Spleen (tissue), 11 donors: ENCODE measurements at regions not wholly inside any gene's neighbourhood (a gene's known extent, or its start where the extent isn't known, plus 50 kb on each side); places are given as distances from the start of the nearest gene placed in this dataset.

Experiments used
- DNase-seq: peaks from one replicate; pipeline ENCODE4 v3.0.0-alpha.2; 2020
- H3K27ac ChIP-seq, 8 donors: fragments of 200-600 bp; sonication (generic) in 7 of 8; 1 replicate in 4 of 8; 2 replicates in 4 of 8; pipeline versions ENCODE4 v1.5.0 to v1.8.0; 2016 to 2021; ENCODE audit warnings: inconsistent platforms in 4 of 8, mild to moderate bottlenecking in 4 of 8, moderate library complexity in 1 of 8
- H3K27me3 ChIP-seq, 7 donors: fragments of 200-600 bp; sonication (generic) in 6 of 7; replicated peaks in 1 of 7; 1 replicate in 4 of 7; 2 replicates in 3 of 7; pipeline versions ENCODE4 v1.5.0 to v1.8.0; 2016 to 2021; ENCODE audit warnings: inconsistent platforms in 3 of 7, mild to moderate bottlenecking in 1 of 7
- H3K36me3 ChIP-seq, 6 donors: fragments of 200-600 bp; sonication (generic) in 5 of 6; 1 replicate in 4 of 6; 2 replicates in 2 of 6; pipeline versions ENCODE4 v1.5.0 to v1.8.0; 2016 to 2021; ENCODE audit warnings: inconsistent platforms in 2 of 6
- H3K4me1 ChIP-seq, 6 donors: fragments of 200-600 bp; sonication (generic) in 5 of 6; 1 replicate in 3 of 6; 2 replicates in 3 of 6; pipeline versions ENCODE4 v1.5.0 to v1.8.0; 2016 to 2021; ENCODE audit warnings: inconsistent platforms in 3 of 6
- H3K4me3 ChIP-seq, 8 donors: fragments of 200-600 bp; sonication (generic) in 7 of 8; 1 replicate in 4 of 8; 2 replicates in 4 of 8; pipeline versions ENCODE4 v1.5.0 to v1.8.0; 2016 to 2021; ENCODE audit warnings: inconsistent platforms in 4 of 8, mild to moderate bottlenecking in 4 of 8, moderate library complexity in 2 of 8
- H3K9me3 ChIP-seq, 8 donors: fragments of 200-600 bp; sonication (generic) in 7 of 8; 1 replicate in 4 of 8; 2 replicates in 4 of 8; pipeline versions ENCODE4 v1.5.0 to v1.8.0; 2016 to 2021; ENCODE audit warnings: inconsistent platforms in 4 of 8
- CTCF ChIP-seq, 11 experiments: fragments of 200-600 bp in 7 of 11; fragments of 450-650 bp in 4 of 11; sonication (generic) in 4 of 11; IDR thresholded peaks in 8 of 11; conservative IDR thresholded peaks in 3 of 11; 1 replicate in 7 of 11; 2 replicates in 4 of 11; pipeline versions ENCODE4 v1.4.0 to v1.8.0; 2016 to 2021; ENCODE audit warnings: antibody characterized with exemption in 11 of 11, inconsistent platforms in 4 of 11, mild to moderate bottlenecking in 1 of 11
- POLR2A ChIP-seq, 3 donors: fragments of 450-650 bp; IDR thresholded peaks; one replicate each; pipeline ENCODE4 v1.5.1; 2017; ENCODE audit warnings: antibody characterized with exemption in 3 of 3, mild to moderate bottlenecking in 1 of 3
- POLR2AphosphoS5 ChIP-seq, 3 donors: sonication (generic); formaldehyde crosslinking; IDR thresholded peaks; one replicate each; pipeline ENCODE4 v1.5.1; 2017; ENCODE audit warnings: antibody characterized with exemption in 3 of 3
- WGBS, 5 donors: extraction: QIAGEN DNeasy Blood & Tissue Kit in 3 of 5; methylation state at CpG; one replicate each; pipeline versions ENCODE4 v1.1.5 to v1.1.7; 2013 to 2018; 5-methylcytosine and 5-hydroxymethylcytosine counted together
- intact Hi-C: fragments of 100-400 bp; cut with DNase I; formaldehyde crosslinking; loops from one replicate; pipeline ENCODE4 v1.15.0; 2023; ENCODE audit warnings: low total_unique reads
- donor health status: healthy with polysubstance abuse.
- donor health status: DM: no; HTN: no; CAD: no; lungs with moderate emphysema.
- donor health status: DM: no; HTN: no; CAD: no.
- donor health status: Bipolar disorder and iron deficiency.
- donor health status: healthy.
- donor health status: DM: no; HTN: no; CAD: no.
- donor health status: DM: yes; HTN: yes; CAD: no.

GRCh38 chr12:77734214-77734883 is 96.3 kb upstream of the NAV3 start:
- peak overlapping the region in 6 of 8 donors; percentile 16 to 71 (median 37) for H3K27ac ChIP-seq

GRCh38 chr12:77728018-77728417 is 102.7 kb upstream of the NAV3 start:
- Histone ChIP-seq H3K27me3 (no peaks in the 10 kb centered on the region), H3K9me3 (no peaks in the 10 kb centered on the region), H3K36me3 (no peaks in the 10 kb centered on the region), H3K4me3 (no peak overlapping the region), H3K4me1 (peaks cover 0 to 7% (median 0%) of the 10 kb centered on the region in 6 donors), H3K27ac (no peak overlapping the region)
- intact Hi-C loops, result no loop called here
- no peak for DNase-seq
- WGBS, 5 donors, result 69 to 83% (median 73%) methylated on average over 2 of the region's 2 CpGs
- no peak for TF ChIP-seq POLR2AphosphoS5 (IDR thresholded peaks at IDR 0.05)
- no peak for TF ChIP-seq CTCF (IDR thresholded peaks at IDR 0.05 in 8 of 11, conservative IDR thresholded peaks at IDR 0.05 in 3 of 11)
- no peak for TF ChIP-seq POLR2A (IDR thresholded peaks at IDR 0.05)

More at GRCh38 chr12:77734214-77734883, 96.3 kb upstream of the NAV3 start:
- intact Hi-C loops, result no loop called here
- Histone ChIP-seq H3K36me3 (no peaks in the 10 kb centered on the region), H3K9me3 (peaks cover 0 to 27% (median 11%) of the 10 kb centered on the region in 8 donors), H3K4me3 (no peak overlapping the region), H3K27me3 (no peaks in the 10 kb centered on the region), H3K4me1 (peaks cover 0 to 4% (median 0%) of the 10 kb centered on the region in 6 donors)
- 60 to 81% (median 70%) methylated on average over 4 of the region's 4 CpGs for WGBS, 5 donors
- TF ChIP-seq CTCF (IDR thresholded peaks at IDR 0.05 in 8 of 11, conservative IDR thresholded peaks at IDR 0.05 in 3 of 11) (no peak), POLR2A (IDR thresholded peaks at IDR 0.05) (no peak), POLR2AphosphoS5 (IDR thresholded peaks at IDR 0.05) (no peak)
- no peak for DNase-seq

GRCh38 chr12:77727442-77728001 is 103.2 kb upstream of the NAV3 start:
- intact Hi-C loops, result no loop called here
- Histone ChIP-seq H3K4me1 (peaks cover 0 to 7% (median 0%) of the 10 kb centered on the region in 6 donors), H3K9me3 (no peaks in the 10 kb centered on the region), H3K27me3 (no peaks in the 10 kb centered on the region), H3K27ac (no peak overlapping the region), H3K4me3 (no peak overlapping the region), H3K36me3 (no peaks in the 10 kb centered on the region)
- 80 to 89% (median 82%) methylated on average over 4 of the region's 4 CpGs for WGBS, 5 donors
- no peak for TF ChIP-seq POLR2AphosphoS5 (IDR thresholded peaks at IDR 0.05)
- no peak for TF ChIP-seq POLR2A (IDR thresholded peaks at IDR 0.05)
- TF ChIP-seq CTCF (IDR thresholded peaks at IDR 0.05 in 8 of 11, conservative IDR thresholded peaks at IDR 0.05 in 3 of 11), result no peak
- DNase-seq, result no peak

- H3K27ac ChIP-seq, result no peak overlapping the region
- intact Hi-C loops, result no loop called here
- DNase-seq, result no peak
- TF ChIP-seq POLR2A (IDR thresholded peaks at IDR 0.05) (no peak), CTCF (IDR thresholded peaks at IDR 0.05 in 8 of 11, conservative IDR thresholded peaks at IDR 0.05 in 3 of 11) (no peak), POLR2AphosphoS5 (IDR thresholded peaks at IDR 0.05) (no peak)
- no peak overlapping the region for H3K4me3 ChIP-seq
- H3K9me3 ChIP-seq, result no peaks in the 10 kb centered on the region
- peaks cover 0 to 7% (median 0%) of the 10 kb centered on the region in 6 donors for H3K4me1 ChIP-seq
- WGBS, 5 donors, result 60 to 88% (median 84%) methylated on average over 3 of the region's 3 CpGs
- no peaks in the 10 kb centered on the region for H3K36me3 ChIP-seq
- H3K27me3 ChIP-seq, result no peaks in the 10 kb centered on the region
Measured at GRCh38 chr12:77725611-77726010, 105.1 kb upstream of the NAV3 start.
